IMR-90 (cell line): ENCODE measurements at regions not wholly inside any gene's neighbourhood (a gene's known extent, or its start where the extent isn't known, plus 50 kb on each side); places are given as distances from the start of the nearest gene placed in this dataset.

ENCODE experiments used
- ATAC-seq: fragments of 200-7000 bp; cut with Tn5 transposase; 2 replicates; pipeline ENCODE4 v1.9.1; 2020; ENCODE audit warnings: low read depth, mild to moderate bottlenecking, moderate library complexity
- BruUV-seq: library from RNA; stranded (reverse); fragments of 400-500 nt; replicated peaks from 2 replicates; lab custom pipeline; 2021; lab: Mats Ljungman, UMichigan
- CTCF ChIA-PET: fragments of 300-600 bp; formaldehyde crosslinking; extraction: SDS; loops from one replicate; lab custom pipeline; 2021; ENCODE audit warnings: antibody characterized with exemption; lab: Yijun Ruan, JAX
- POLR2A ChIA-PET: fragments of 300-600 bp; sonication (Branson Sonifier 250); formaldehyde crosslinking; loops from one replicate; lab custom pipeline; 2022; ENCODE audit warnings: antibody characterized with exemption; ENCODE audit not compliant: unreplicated experiment; lab: Charles Lee
- DNase-seq: peaks from one replicate; pipeline ENCODE4 v3.0.0; 2013
- H2AFZ ChIP-seq: replicated peaks from 2 replicates; pipeline ENCODE3; 2013; ENCODE audit warnings: low read length, mild to moderate bottlenecking; ENCODE audit not compliant: poor library complexity
- H2AK5ac ChIP-seq: 2 replicates; pipeline ENCODE4 v1.6.1; 2013; ENCODE audit warnings: low read depth, low read length, inconsistent platforms
- H2AK9ac ChIP-seq: replicated peaks from 2 replicates; pipeline ENCODE3; 2013; ENCODE audit warnings: mild to moderate bottlenecking, low read depth, low read length, moderate library complexity; ENCODE audit not compliant: poor library complexity
- H2BK120ac ChIP-seq: 2 replicates; pipeline ENCODE4 v1.6.1; 2013; ENCODE audit warnings: low read depth, low read length, inconsistent platforms
- H2BK15ac ChIP-seq: 3 replicates; pipeline ENCODE4 v1.6.1; 2013; ENCODE audit warnings: low read depth, low read length, inconsistent platforms
- H2BK20ac ChIP-seq: 2 replicates; pipeline ENCODE4 v1.6.1; 2013; ENCODE audit warnings: low read depth, mild to moderate bottlenecking, inconsistent platforms, low read length, moderate library complexity
- H2BK5ac ChIP-seq: 2 replicates; pipeline ENCODE4 v1.6.1; 2013; ENCODE audit warnings: mild to moderate bottlenecking, low read depth, low read length, inconsistent platforms; ENCODE audit not compliant: poor library complexity, severe bottlenecking
- H3K14ac ChIP-seq: replicated peaks from 2 replicates; pipeline ENCODE4 v1.6.1; 2013; ENCODE audit warnings: low read depth, low read length, inconsistent platforms
- H3K18ac ChIP-seq: 2 replicates; pipeline ENCODE4 v1.6.1; 2013; ENCODE audit warnings: low read depth, low read length, control low read depth
- H3K23ac ChIP-seq: 2 replicates; pipeline ENCODE4 v1.6.1; 2013; ENCODE audit warnings: low read depth, low read length, inconsistent platforms
- H3K27ac ChIP-seq: 2 replicates; pipeline ENCODE4 v1.5.1; 2013; ENCODE audit warnings: mild to moderate bottlenecking, control low read depth, low read length; ENCODE audit not compliant: insufficient read depth
- H3K27me3 ChIP-seq: 2 replicates; pipeline ENCODE4 v1.6.1; 2013; ENCODE audit warnings: low read length; ENCODE audit not compliant: control insufficient read depth, insufficient read depth
- H3K36me3 ChIP-seq: 2 replicates; pipeline ENCODE4 v1.6.1; 2013; ENCODE audit warnings: low read length, mixed read lengths; ENCODE audit not compliant: control insufficient read depth, insufficient read depth
- H3K4ac ChIP-seq: 2 replicates; pipeline ENCODE4 v1.6.1; 2013; ENCODE audit warnings: low read depth, low read length, inconsistent platforms
- H3K4me1 ChIP-seq: 2 replicates; pipeline ENCODE4 v1.6.1; 2013; ENCODE audit warnings: low read length, mixed read lengths; ENCODE audit not compliant: control insufficient read depth, insufficient read depth
- H3K4me2 ChIP-seq: 2 replicates; pipeline ENCODE4 v1.6.1; 2013; ENCODE audit warnings: low read depth, mild to moderate bottlenecking, control low read depth, low read length, moderate library complexity
- H3K4me3 ChIP-seq: 2 replicates; pipeline ENCODE4 v1.5.1; 2013; ENCODE audit warnings: low read depth, mild to moderate bottlenecking, control low read depth, low read length, moderate library complexity; ENCODE audit not compliant: insufficient read depth
- H3K56ac ChIP-seq: 2 replicates; pipeline ENCODE4 v1.6.1; 2013; ENCODE audit warnings: low read length, inconsistent platforms; ENCODE audit not compliant: insufficient read depth; ENCODE audit errors: extremely low read depth
- H3K79me1 ChIP-seq, 2 experiments: 2 replicates each; pipeline ENCODE4 v1.6.1; 2013; ENCODE audit warnings: low read length in 2 of 2, inconsistent platforms in 1 of 2, low read depth in 1 of 2
- H3K9ac ChIP-seq: 2 replicates; pipeline ENCODE4 v1.6.1; 2013; ENCODE audit warnings: low read depth, low read length, control low read depth
- H3K9me1 ChIP-seq: 2 replicates; pipeline ENCODE4 v1.6.1; 2013; ENCODE audit warnings: low read length, inconsistent platforms; ENCODE audit not compliant: insufficient read depth
- H3K9me3 ChIP-seq: 2 replicates; pipeline ENCODE4 v1.6.1; 2013; ENCODE audit warnings: low read length; ENCODE audit not compliant: control insufficient read depth, insufficient read depth
- H4K20me1 ChIP-seq: 2 replicates; pipeline ENCODE4 v1.6.1; 2013; ENCODE audit warnings: low read length, inconsistent platforms; ENCODE audit not compliant: insufficient read depth
- H4K5ac ChIP-seq: 2 replicates; pipeline ENCODE4 v1.6.1; 2013; ENCODE audit warnings: mild to moderate bottlenecking, low read depth, low read length, control low read depth
- H4K8ac ChIP-seq, 2 experiments: 2 replicates each; pipeline ENCODE4 v1.6.1; 2013; ENCODE audit warnings: low read depth in 2 of 2, low read length in 2 of 2, control low read depth in 1 of 2, inconsistent platforms in 1 of 2
- H4K91ac ChIP-seq: 2 replicates; pipeline ENCODE4 v1.6.1; 2013; ENCODE audit warnings: low read depth, low read length, inconsistent platforms; ENCODE audit not compliant: insufficient read depth
- BHLHE40 ChIP-seq: fragments of 150-350 bp; IDR thresholded peaks from 2 replicates; pipeline ENCODE4 v1.6.1; 2016; ENCODE audit warnings: mild to moderate bottlenecking, low read depth, low read length
- CEBPB ChIP-seq: IDR thresholded peaks from 2 replicates; pipeline ENCODE4 v1.6.1; 2012; ENCODE audit warnings: low read depth, low read length, improper control_type of control experiment
- CHD1 ChIP-seq: IDR thresholded peaks from 2 replicates; pipeline ENCODE4 v1.6.1; 2012; ENCODE audit warnings: low read depth, low read length, improper control_type of control experiment
- CTCF ChIP-seq: conservative IDR thresholded peaks from 2 replicates; pipeline ENCODE4 v1.5.1; 2012; ENCODE audit warnings: mild to moderate bottlenecking, low read depth, low read length, improper control_type of control experiment
- FOS ChIP-seq: fragments of 150-350 bp; IDR thresholded peaks from 2 replicates; pipeline ENCODE4 v1.6.1; 2016; ENCODE audit warnings: low read depth, low read length
- MAFK ChIP-seq: IDR thresholded peaks from 2 replicates; pipeline ENCODE4 v1.6.1; 2012; ENCODE audit warnings: low read depth, low read length, improper control_type of control experiment
- MAZ ChIP-seq: IDR thresholded peaks from 2 replicates; pipeline ENCODE4 v1.6.1; 2012; ENCODE audit warnings: low read depth, mild to moderate bottlenecking, low read length, improper control_type of control experiment, moderate library complexity, borderline replicate concordance
- MXI1 ChIP-seq: IDR thresholded peaks from 2 replicates; pipeline ENCODE4 v1.6.1; 2012; ENCODE audit warnings: low read depth, mild to moderate bottlenecking, low read length, moderate library complexity, borderline replicate concordance
- POLR2A ChIP-seq: IDR thresholded peaks from 2 replicates; pipeline ENCODE4 v1.6.1; 2012; ENCODE audit warnings: mild to moderate bottlenecking, low read depth, low read length
- RCOR1 ChIP-seq: IDR thresholded peaks from 2 replicates; pipeline ENCODE4 v1.6.1; 2012; ENCODE audit warnings: mild to moderate bottlenecking, low read length, improper control_type of control experiment; ENCODE audit not compliant: insufficient replicate concordance
- RFX5 ChIP-seq: IDR thresholded peaks from 2 replicates; pipeline ENCODE4 v1.8.0; 2012; ENCODE audit warnings: low read depth, mild to moderate bottlenecking, low read length, moderate library complexity
- SMC3 ChIP-seq: fragments of 150-350 bp; IDR thresholded peaks from 2 replicates; pipeline ENCODE4 v1.6.1; 2016; ENCODE audit warnings: low read depth, mild to moderate bottlenecking, antibody characterized with exemption, low read length, moderate library complexity
- WGBS, 2 experiments: methylation state at CpG; one replicate each; pipeline versions ENCODE4 v1.1.5 to v1.1.7; 2013; ENCODE audit warnings: missing lambda C conversion rate in 2 of 2; ENCODE audit not compliant: insufficient read length in 1 of 2; ENCODE audit errors: extremely low coverage in 2 of 2; 5-methylcytosine and 5-hydroxymethylcytosine counted together
- dilution Hi-C: fragments of 300-500 bp; cut with HindIII; formaldehyde crosslinking; loops from one replicate; pipeline ENCODE4 v1.14.3; 2018; ENCODE audit warnings: low sequenced_read_pairs; ENCODE audit not compliant: unreplicated experiment
- in situ Hi-C: fragments of 300-500 bp; cut with MboI; formaldehyde crosslinking; loops from 3 replicates; pipeline ENCODE4 v1.14.3; 2019; ENCODE audit warnings: low sequenced_read_pairs, inconsistent platforms, mixed read lengths
- intact Hi-C: fragments of 100-400 bp; cut with micrococcal nuclease; formaldehyde crosslinking; loops from 2 replicates; pipeline ENCODE4 v1.10.0; 2022
- TF ChIP-seq, protein P1 (sequence below): fragments of 150-350 bp; IDR thresholded peaks from 2 replicates; pipeline ENCODE4 v1.6.1; 2016; ENCODE audit warnings: low read depth, mild to moderate bottlenecking, low read length, moderate library complexity, borderline replicate concordance
- TF ChIP-seq, protein P2 (sequence below): fragments of 150-350 bp; IDR thresholded peaks from 2 replicates; pipeline ENCODE4 v1.6.1; 2017; ENCODE audit warnings: mild to moderate bottlenecking, antibody characterized with exemption, low read length, low read depth

GRCh38 chr9:89679016-89679415, 74.2 kb downstream of the GADD45G start:
- ATAC-seq (no peak), DNase-seq (no peak)
- H3K4ac ChIP-seq: no peak overlapping the region
- H3K23ac ChIP-seq: no peak overlapping the region
- H4K20me1 ChIP-seq: no peaks in the 10 kb centered on the region
- H3K9me3 ChIP-seq: no peaks in the 10 kb centered on the region
- H4K5ac ChIP-seq: no peak overlapping the region
- POLR2A ChIA-PET: no interaction called here
- H3K9me1 ChIP-seq: no peaks in the 10 kb centered on the region
- CTCF ChIA-PET: no interaction called here
- H3K18ac ChIP-seq: no peak overlapping the region
- intact Hi-C loops (no loop called here), dilution Hi-C loops (no loop called here), in situ Hi-C loops (no loop called here)
- no peak overlapping the region for H3K56ac ChIP-seq
- 80% methylated on average over 1 of the region's 9 CpGs; no CpG with 5 or more reads in 1 of the 2 experiments for WGBS, 2 experiments
- peaks cover 3% of the 10 kb centered on the region; the same call in 1 of the 2 replicates for H3K27me3 ChIP-seq
- no peak overlapping the region for H2BK5ac ChIP-seq
- H4K91ac ChIP-seq: no peak overlapping the region
- H2AFZ ChIP-seq: no peak overlapping the region
- no peak overlapping the region for H3K27ac ChIP-seq
- no peak overlapping the region for H3K9ac ChIP-seq
- H3K14ac ChIP-seq: no peak overlapping the region
- no peak overlapping the region for H2BK120ac ChIP-seq
- no peak overlapping the region for H2AK5ac ChIP-seq
- no peak overlapping the region for H2BK20ac ChIP-seq
- no peak overlapping the region for H3K4me3 ChIP-seq
- H3K4me2 ChIP-seq: no peak overlapping the region
- no peaks in the 10 kb centered on the region for H3K79me1 ChIP-seq
- no TSS peak for BruUV-seq
- H3K4me1 ChIP-seq: no peaks in the 10 kb centered on the region
- no peak overlapping the region for H2BK15ac ChIP-seq
- TF ChIP-seq, protein P1, sequence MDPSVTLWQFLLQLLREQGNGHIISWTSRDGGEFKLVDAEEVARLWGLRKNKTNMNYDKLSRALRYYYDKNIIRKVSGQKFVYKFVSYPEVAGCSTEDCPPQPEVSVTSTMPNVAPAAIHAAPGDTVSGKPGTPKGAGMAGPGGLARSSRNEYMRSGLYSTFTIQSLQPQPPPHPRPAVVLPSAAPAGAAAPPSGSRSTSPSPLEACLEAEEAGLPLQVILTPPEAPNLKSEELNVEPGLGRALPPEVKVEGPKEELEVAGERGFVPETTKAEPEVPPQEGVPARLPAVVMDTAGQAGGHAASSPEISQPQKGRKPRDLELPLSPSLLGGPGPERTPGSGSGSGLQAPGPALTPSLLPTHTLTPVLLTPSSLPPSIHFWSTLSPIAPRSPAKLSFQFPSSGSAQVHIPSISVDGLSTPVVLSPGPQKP: no peak
- no peak for TF ChIP-seq RCOR1
- no peak for TF ChIP-seq MAFK
- no peak for TF ChIP-seq RFX5
- no peak for TF ChIP-seq BHLHE40
- no peak for TF ChIP-seq MXI1
- no peak for TF ChIP-seq CEBPB
- TF ChIP-seq CTCF: no peak
- no peak for TF ChIP-seq CHD1
- TF ChIP-seq POLR2A: no peak
- no peak for TF ChIP-seq MAZ
- no peak for TF ChIP-seq FOS
- TF ChIP-seq SMC3: no peak
- TF ChIP-seq, protein P2, sequence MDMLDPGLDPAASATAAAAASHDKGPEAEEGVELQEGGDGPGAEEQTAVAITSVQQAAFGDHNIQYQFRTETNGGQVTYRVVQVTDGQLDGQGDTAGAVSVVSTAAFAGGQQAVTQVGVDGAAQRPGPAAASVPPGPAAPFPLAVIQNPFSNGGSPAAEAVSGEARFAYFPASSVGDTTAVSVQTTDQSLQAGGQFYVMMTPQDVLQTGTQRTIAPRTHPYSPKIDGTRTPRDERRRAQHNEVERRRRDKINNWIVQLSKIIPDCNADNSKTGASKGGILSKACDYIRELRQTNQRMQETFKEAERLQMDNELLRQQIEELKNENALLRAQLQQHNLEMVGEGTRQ: no peak
- H2AK9ac ChIP-seq: no peak overlapping the region
- no peak overlapping the region for H4K8ac ChIP-seq
- no peaks in the 10 kb centered on the region for H3K36me3 ChIP-seq
